ENCODE measurements at regions not wholly inside any gene's neighbourhood (a gene's known extent, or its start where the extent isn't known, plus 50 kb on each side); places are given as distances from the start of the nearest gene placed in this dataset.

DNA sequence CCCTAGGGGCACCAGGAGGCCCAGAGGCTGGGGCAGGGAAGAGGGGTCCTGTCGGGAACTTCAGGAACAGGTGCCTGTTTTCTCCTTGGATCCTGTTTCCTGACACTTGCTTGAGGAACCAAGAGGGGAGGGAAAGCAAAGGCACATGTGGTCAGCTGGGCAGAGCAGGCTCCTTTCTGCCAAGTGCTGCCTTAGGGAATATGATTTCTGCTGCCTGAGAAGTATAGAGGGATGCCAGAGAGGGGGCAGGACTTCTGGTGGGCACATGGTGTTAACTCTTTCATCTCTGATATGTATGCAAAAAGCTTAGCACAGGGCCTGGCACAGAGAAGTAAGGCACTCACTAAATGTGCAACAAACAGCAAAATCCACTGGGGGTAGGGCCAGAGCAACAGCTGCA, 51.2 kb upstream of the PJA1 start:
- TF ChIP-seq, protein P1, sequence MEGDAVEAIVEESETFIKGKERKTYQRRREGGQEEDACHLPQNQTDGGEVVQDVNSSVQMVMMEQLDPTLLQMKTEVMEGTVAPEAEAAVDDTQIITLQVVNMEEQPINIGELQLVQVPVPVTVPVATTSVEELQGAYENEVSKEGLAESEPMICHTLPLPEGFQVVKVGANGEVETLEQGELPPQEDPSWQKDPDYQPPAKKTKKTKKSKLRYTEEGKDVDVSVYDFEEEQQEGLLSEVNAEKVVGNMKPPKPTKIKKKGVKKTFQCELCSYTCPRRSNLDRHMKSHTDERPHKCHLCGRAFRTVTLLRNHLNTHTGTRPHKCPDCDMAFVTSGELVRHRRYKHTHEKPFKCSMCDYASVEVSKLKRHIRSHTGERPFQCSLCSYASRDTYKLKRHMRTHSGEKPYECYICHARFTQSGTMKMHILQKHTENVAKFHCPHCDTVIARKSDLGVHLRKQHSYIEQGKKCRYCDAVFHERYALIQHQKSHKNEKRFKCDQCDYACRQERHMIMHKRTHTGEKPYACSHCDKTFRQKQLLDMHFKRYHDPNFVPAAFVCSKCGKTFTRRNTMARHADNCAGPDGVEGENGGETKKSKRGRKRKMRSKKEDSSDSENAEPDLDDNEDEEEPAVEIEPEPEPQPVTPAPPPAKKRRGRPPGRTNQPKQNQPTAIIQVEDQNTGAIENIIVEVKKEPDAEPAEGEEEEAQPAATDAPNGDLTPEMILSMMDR (IDR thresholded peaks at IDR 0.05) = no peak
- TF ChIP-seq, protein P2, sequence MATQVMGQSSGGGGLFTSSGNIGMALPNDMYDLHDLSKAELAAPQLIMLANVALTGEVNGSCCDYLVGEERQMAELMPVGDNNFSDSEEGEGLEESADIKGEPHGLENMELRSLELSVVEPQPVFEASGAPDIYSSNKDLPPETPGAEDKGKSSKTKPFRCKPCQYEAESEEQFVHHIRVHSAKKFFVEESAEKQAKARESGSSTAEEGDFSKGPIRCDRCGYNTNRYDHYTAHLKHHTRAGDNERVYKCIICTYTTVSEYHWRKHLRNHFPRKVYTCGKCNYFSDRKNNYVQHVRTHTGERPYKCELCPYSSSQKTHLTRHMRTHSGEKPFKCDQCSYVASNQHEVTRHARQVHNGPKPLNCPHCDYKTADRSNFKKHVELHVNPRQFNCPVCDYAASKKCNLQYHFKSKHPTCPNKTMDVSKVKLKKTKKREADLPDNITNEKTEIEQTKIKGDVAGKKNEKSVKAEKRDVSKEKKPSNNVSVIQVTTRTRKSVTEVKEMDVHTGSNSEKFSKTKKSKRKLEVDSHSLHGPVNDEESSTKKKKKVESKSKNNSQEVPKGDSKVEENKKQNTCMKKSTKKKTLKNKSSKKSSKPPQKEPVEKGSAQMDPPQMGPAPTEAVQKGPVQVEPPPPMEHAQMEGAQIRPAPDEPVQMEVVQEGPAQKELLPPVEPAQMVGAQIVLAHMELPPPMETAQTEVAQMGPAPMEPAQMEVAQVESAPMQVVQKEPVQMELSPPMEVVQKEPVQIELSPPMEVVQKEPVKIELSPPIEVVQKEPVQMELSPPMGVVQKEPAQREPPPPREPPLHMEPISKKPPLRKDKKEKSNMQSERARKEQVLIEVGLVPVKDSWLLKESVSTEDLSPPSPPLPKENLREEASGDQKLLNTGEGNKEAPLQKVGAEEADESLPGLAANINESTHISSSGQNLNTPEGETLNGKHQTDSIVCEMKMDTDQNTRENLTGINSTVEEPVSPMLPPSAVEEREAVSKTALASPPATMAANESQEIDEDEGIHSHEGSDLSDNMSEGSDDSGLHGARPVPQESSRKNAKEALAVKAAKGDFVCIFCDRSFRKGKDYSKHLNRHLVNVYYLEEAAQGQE (IDR thresholded peaks at IDR 0.05; ENCODE audit: insufficient read depth in 1 of 2, low read depth in 2 of 2, low read length in 1 of 2) = no peak
